Activated naive CD8-positive, alpha-beta T cell (primary cell): ENCODE measurements at regions not wholly inside any gene's neighbourhood (a gene's known extent, or its start where the extent isn't known, plus 50 kb on each side); places are given as distances from the start of the nearest gene placed in this dataset.

Experiments
- H3K27ac Mint-ChIP-seq: one replicate; pipeline ENCODE4 v1.8.0; 2021; ENCODE audit warnings: mixed read lengths
- H3K27me3 Mint-ChIP-seq: one replicate; pipeline ENCODE4 v1.8.0; 2021; ENCODE audit warnings: mixed read lengths
- H3K36me3 Mint-ChIP-seq: one replicate; pipeline ENCODE4 v1.8.0; 2021; ENCODE audit warnings: mixed read lengths
- H3K4me1 Mint-ChIP-seq: one replicate; pipeline ENCODE4 v1.8.0; 2021; ENCODE audit warnings: low read depth, mixed read lengths
- H3K4me3 Mint-ChIP-seq: one replicate; pipeline ENCODE4 v1.8.0; 2021; ENCODE audit warnings: mild to moderate bottlenecking, mixed read lengths
- H3K9me3 Mint-ChIP-seq: one replicate; pipeline ENCODE4 v1.8.0; 2021; ENCODE audit warnings: low read depth, mixed read lengths

- no peak overlapping the region for H3K4me3 Mint-ChIP-seq
- H3K9me3 Mint-ChIP-seq: peaks cover 13% of the 10 kb centered on the region
- no peaks in the 10 kb centered on the region for H3K36me3 Mint-ChIP-seq
Observed at GRCh38 chr16:60748366-60748765, 1287.9 kb downstream of the CDH8 start.

DNA sequence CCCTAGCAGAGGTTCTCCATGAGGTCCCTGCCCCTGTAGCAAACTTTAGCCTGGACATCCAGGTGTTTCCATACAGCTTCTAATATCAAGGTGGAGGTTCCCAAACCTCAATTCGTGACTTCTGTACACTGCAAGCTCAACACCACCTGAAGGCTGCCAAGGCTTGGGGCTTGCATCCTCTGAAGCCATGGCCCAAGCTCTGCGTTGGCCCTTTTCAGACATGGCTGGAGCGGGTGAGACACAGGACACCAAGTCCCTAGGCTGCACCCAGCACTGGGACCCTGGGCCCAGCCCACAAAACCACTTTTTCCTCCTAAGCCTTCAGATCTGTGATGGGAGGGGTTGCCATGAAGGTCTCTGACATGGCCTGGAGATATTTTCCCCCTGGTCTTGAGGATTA lies 1292.0 kb downstream of the CDH8 start:
- Mint-ChIP-seq H3K36me3 (no peaks in the 10 kb centered on the region), H3K27me3 (no peaks in the 10 kb centered on the region), H3K4me3 (no peak overlapping the region), H3K27ac (no peak overlapping the region), H3K9me3 (peaks cover 13% of the 10 kb centered on the region), H3K4me1 (no peaks in the 10 kb centered on the region)

More at GRCh38 chr16:60748366-60748765, 1287.9 kb downstream of the CDH8 start:
- Mint-ChIP-seq H3K27me3 (no peaks in the 10 kb centered on the region), H3K4me1 (no peaks in the 10 kb centered on the region), H3K27ac (no peak overlapping the region)

DNA sequence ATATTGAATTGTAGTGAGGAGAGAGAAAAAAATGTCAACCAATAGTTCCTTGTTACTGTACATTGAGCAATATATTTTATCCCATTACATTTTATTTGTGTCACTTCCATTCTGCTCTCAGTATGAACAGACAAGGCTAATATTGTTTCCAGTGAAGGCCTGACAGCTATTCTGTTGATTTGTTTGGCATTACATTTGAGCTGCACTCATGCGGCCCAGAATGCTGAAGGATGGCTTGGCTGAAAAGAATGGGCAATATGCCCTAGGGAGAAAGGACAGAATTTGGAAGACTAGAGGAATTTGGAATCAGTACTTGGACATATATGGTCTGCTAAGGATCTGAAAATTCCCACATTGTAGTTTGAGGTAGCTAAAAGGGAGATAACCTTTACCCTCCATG lies 1294.4 kb downstream of the CDH8 start:
- H3K4me1 Mint-ChIP-seq: no peaks in the 10 kb centered on the region
- no peak overlapping the region for H3K27ac Mint-ChIP-seq
- peaks cover 22% of the 10 kb centered on the region for H3K9me3 Mint-ChIP-seq
- H3K36me3 Mint-ChIP-seq: no peaks in the 10 kb centered on the region
- no peaks in the 10 kb centered on the region for H3K27me3 Mint-ChIP-seq
- H3K4me3 Mint-ChIP-seq: no peak overlapping the region

- Mint-ChIP-seq H3K36me3 (no peaks in the 10 kb centered on the region), H3K9me3 (peaks cover 18% of the 10 kb centered on the region), H3K27ac (no peak overlapping the region), H3K27me3 (no peaks in the 10 kb centered on the region), H3K4me1 (no peaks in the 10 kb centered on the region), H3K4me3 (no peak overlapping the region)
Observed at GRCh38 chr16:60739737-60740683, 1296.2 kb downstream of the CDH8 start.

DNA sequence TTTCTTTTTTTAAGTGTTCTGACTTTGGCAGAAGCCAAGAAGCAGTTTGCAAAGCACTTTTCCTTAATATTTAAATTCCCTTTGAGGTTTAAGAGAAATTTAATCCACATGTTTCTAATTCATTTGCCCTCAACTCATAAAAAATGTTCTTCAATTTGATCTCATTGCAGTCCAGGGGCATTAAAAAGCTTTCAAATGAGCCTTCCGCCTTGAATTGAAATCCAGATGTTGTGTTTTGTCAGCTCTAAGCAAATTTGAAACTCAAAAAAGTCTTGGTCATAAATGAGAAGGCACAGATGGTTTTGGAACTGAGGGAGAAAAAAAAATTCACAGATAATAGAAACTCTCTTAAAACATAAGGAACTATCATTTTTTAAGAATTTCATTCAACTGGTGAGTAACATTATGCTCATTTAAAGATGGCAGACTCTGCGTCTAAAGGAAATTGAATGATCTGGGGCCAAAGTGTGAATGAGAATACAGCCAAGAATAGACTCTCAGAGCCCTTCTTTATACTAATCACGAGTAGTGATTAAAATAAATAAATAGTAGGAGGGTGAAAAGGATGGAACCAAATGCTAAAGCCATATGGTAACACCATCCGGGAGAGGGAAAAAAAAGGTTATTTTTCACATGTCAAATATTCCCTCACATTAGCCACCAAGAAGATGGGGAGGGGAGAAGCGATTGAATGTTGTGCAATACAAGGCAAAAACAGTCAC lies 1304.7 kb downstream of the CDH8 start:
- Mint-ChIP-seq H3K27ac (no peak overlapping the region), H3K36me3 (no peaks in the 10 kb centered on the region), H3K4me1 (no peaks in the 10 kb centered on the region), H3K27me3 (no peaks in the 10 kb centered on the region), H3K9me3 (peaks cover 28% of the 10 kb centered on the region), H3K4me3 (no peak overlapping the region)

- Mint-ChIP-seq H3K4me3 (no peak overlapping the region), H3K4me1 (no peaks in the 10 kb centered on the region), H3K27me3 (no peaks in the 10 kb centered on the region), H3K27ac (no peak overlapping the region), H3K9me3 (peaks cover 24% of the 10 kb centered on the region), H3K36me3 (no peaks in the 10 kb centered on the region)
Observed at GRCh38 chr16:60729051-60729450, 1307.2 kb downstream of the CDH8 start.

DNA sequence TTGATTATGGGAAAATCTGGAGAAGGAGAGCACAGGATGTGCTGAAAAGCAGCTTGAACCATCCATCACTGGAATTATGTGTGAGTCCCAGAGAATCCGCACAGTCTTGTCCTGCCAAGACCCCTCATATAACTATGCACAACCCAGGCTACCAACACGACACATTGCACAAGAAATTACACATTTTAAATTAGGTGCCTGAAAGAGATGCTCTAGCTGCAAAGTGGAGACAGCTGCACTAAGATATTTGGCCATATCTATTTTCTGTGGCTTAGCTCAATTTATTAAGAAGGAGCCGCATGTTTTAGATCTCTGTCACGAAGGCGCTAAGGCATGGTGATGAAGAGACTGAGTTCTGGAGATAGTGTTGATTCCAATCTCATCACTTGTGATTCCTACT lies 1308.4 kb downstream of the CDH8 start:
- H3K9me3 Mint-ChIP-seq: peaks cover 16% of the 10 kb centered on the region
- H3K27ac Mint-ChIP-seq: no peak overlapping the region
- no peak overlapping the region for H3K4me3 Mint-ChIP-seq
- no peaks in the 10 kb centered on the region for H3K4me1 Mint-ChIP-seq
- no peaks in the 10 kb centered on the region for H3K36me3 Mint-ChIP-seq
- no peaks in the 10 kb centered on the region for H3K27me3 Mint-ChIP-seq

DNA sequence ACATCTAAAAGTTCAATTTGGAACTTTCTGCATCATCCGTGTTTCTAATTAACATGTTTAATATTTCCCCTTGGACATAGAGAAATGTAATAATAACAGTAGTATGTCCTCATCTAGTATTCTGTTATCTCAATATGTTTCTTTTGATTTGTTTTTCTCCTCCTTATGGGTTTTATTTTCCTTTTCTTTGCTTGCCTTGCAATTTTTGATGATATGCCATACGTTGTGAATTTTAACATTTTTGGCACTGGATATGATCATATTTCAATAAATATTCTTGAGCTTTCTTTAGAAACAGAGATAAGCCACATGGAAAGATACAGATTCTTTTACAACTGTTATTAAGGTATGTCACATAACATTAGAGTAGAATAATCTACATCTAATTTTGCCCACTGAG lies 1316.2 kb downstream of the CDH8 start:
- no peaks in the 10 kb centered on the region for H3K27me3 Mint-ChIP-seq
- peaks cover 9% of the 10 kb centered on the region for H3K9me3 Mint-ChIP-seq
- H3K4me1 Mint-ChIP-seq: no peaks in the 10 kb centered on the region
- no peaks in the 10 kb centered on the region for H3K36me3 Mint-ChIP-seq
- H3K27ac Mint-ChIP-seq: no peak overlapping the region
- H3K4me3 Mint-ChIP-seq: no peak overlapping the region

DNA sequence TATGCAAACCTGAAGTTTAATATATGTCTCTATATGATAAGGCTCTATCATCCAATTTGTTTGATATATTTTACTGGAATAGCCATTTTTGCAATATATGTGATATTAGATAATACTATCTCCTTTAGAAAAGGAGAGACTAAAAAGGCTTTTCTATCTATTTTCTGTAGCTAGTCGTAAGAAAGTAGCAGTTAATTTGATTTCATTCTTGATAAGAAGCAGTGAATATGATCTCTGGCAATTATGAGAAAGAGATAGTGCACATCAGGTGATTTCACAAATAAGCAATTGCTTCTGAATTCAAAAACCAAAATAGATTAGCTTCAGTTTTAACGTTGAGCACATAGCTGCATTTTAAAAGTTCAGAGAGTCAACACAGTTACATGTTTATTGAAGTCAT lies 1318.4 kb downstream of the CDH8 start:
- H3K4me3 Mint-ChIP-seq: no peak overlapping the region
- no peak overlapping the region for H3K27ac Mint-ChIP-seq
- H3K4me1 Mint-ChIP-seq: no peaks in the 10 kb centered on the region
- H3K36me3 Mint-ChIP-seq: no peaks in the 10 kb centered on the region
- peaks cover 9% of the 10 kb centered on the region for H3K9me3 Mint-ChIP-seq
- H3K27me3 Mint-ChIP-seq: no peaks in the 10 kb centered on the region

DNA sequence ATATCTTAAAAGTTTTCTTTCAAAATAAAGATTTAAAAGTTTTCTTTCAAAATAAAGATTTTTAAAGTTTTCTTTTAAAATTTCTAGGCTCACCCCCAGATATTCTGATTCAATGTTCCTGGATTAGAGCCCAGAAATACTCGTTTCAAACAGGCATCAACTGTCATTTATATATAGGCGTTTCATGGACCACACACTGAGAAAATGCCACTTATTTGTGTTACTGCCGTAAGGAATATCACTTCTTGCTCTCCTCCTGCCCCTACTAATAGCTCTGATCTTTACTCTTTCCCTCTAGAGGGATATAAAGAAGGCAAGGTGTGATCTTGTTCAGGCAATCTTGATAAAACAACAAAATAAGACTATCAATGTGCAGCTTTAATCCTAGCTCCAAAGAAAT lies 1324.1 kb downstream of the CDH8 start:
- Mint-ChIP-seq H3K36me3 (no peaks in the 10 kb centered on the region), H3K27ac (no peak overlapping the region), H3K27me3 (no peaks in the 10 kb centered on the region), H3K4me3 (no peak overlapping the region), H3K4me1 (no peaks in the 10 kb centered on the region), H3K9me3 (peaks cover 9% of the 10 kb centered on the region)

GRCh38 chr16:60704726-60705125 lies 1331.5 kb downstream of the CDH8 start:
- no peak overlapping the region for H3K27ac Mint-ChIP-seq
- no peaks in the 10 kb centered on the region for H3K36me3 Mint-ChIP-seq
- no peaks in the 10 kb centered on the region for H3K4me1 Mint-ChIP-seq
- peaks cover 20% of the 10 kb centered on the region for H3K9me3 Mint-ChIP-seq
- no peaks in the 10 kb centered on the region for H3K27me3 Mint-ChIP-seq
- H3K4me3 Mint-ChIP-seq: no peak overlapping the region

GRCh38 chr16:60703096-60703495 lies 1333.1 kb downstream of the CDH8 start:
- Mint-ChIP-seq H3K27me3 (no peaks in the 10 kb centered on the region), H3K9me3 (peaks cover 23% of the 10 kb centered on the region), H3K27ac (no peak overlapping the region), H3K36me3 (no peaks in the 10 kb centered on the region), H3K4me3 (no peak overlapping the region), H3K4me1 (no peaks in the 10 kb centered on the region)

- H3K4me3 Mint-ChIP-seq: no peak overlapping the region
- H3K36me3 Mint-ChIP-seq: no peaks in the 10 kb centered on the region
- peaks cover 24% of the 10 kb centered on the region for H3K9me3 Mint-ChIP-seq
- no peaks in the 10 kb centered on the region for H3K27me3 Mint-ChIP-seq
- no peaks in the 10 kb centered on the region for H3K4me1 Mint-ChIP-seq
- H3K27ac Mint-ChIP-seq: no peak overlapping the region
Observed at GRCh38 chr16:60686824-60687223, 1349.4 kb downstream of the CDH8 start.

DNA sequence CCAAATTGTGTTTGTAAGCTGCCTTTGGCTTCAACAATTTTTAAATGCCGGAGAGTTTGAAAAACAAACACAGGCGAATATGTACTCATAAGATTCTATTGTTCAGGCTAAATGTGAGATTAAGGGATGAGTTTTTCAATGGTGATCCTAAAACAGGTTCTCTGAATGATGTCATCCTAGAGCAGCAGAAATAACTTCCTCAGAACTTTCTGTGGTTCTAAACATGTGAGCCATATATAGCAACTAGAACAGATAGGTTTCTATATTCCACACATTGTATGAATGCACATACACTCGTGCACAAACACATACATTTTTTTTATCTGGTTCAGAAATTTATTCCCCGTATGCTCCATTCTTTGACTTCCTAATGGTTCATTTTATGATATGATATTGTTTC lies 1352.2 kb downstream of the CDH8 start:
- no peak overlapping the region for H3K4me3 Mint-ChIP-seq
- H3K9me3 Mint-ChIP-seq: peaks cover 24% of the 10 kb centered on the region
- no peak overlapping the region for H3K27ac Mint-ChIP-seq
- no peaks in the 10 kb centered on the region for H3K27me3 Mint-ChIP-seq
- no peaks in the 10 kb centered on the region for H3K4me1 Mint-ChIP-seq
- no peaks in the 10 kb centered on the region for H3K36me3 Mint-ChIP-seq

DNA sequence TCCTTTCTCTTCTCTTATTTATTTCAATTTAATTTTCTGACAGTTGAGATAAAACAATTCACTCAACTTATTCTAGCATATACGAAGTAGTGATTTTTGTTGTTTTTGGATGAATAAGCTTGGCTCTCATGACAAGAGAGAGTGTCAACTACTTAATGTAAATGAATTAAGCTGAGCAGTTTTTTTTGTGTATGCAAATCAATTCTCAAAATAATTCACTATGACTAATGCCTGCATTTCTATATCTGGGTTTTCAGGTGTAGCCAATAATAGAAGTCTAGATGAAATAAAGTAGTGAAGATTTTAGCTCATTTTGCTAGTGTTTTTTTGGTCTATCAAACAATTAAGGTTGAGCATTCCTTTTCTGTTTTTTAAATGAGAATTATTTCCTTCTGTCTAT lies 1354.0 kb downstream of the CDH8 start:
- Mint-ChIP-seq H3K9me3 (peaks cover 24% of the 10 kb centered on the region), H3K27ac (no peak overlapping the region), H3K4me1 (no peaks in the 10 kb centered on the region), H3K27me3 (no peaks in the 10 kb centered on the region), H3K4me3 (no peak overlapping the region), H3K36me3 (no peaks in the 10 kb centered on the region)
